H9 (cell line): ENCODE measurements at regions not wholly inside any gene's neighbourhood (a gene's known extent, or its start where the extent isn't known, plus 50 kb on each side); places are given as distances from the start of the nearest gene placed in this dataset.

ENCODE experiments used
- DNase-seq: peaks from one replicate; pipeline ENCODE4 v3.0.0-alpha.2; 2017
- H2AFZ ChIP-seq: one replicate; pipeline ENCODE4 v1.6.1; 2013; ENCODE audit warnings: mild to moderate bottlenecking, low read length, control low read depth, moderate library complexity
- H2AK5ac ChIP-seq: 2 replicates; pipeline ENCODE4 v1.6.1; 2013; ENCODE audit warnings: low read length, control low read depth, mixed read lengths; ENCODE audit not compliant: insufficient read length
- H2BK120ac ChIP-seq: one replicate; pipeline ENCODE4 v1.6.1; 2013; ENCODE audit warnings: low read depth, mild to moderate bottlenecking, low read length, control low read depth, inconsistent platforms; ENCODE audit not compliant: poor library complexity, severe bottlenecking
- H2BK12ac ChIP-seq: 2 replicates; pipeline ENCODE4 v1.6.1; 2013; ENCODE audit warnings: low read length, control low read depth, mixed read lengths, low read depth; ENCODE audit not compliant: insufficient read length
- H2BK15ac ChIP-seq: 2 replicates; pipeline ENCODE4 v1.6.1; 2013; ENCODE audit warnings: low read depth, low read length, control low read depth
- H2BK20ac ChIP-seq: one replicate; pipeline ENCODE4 v1.6.1; 2013; ENCODE audit warnings: low read depth, mild to moderate bottlenecking, low read length, control low read depth, inconsistent platforms; ENCODE audit not compliant: poor library complexity, severe bottlenecking
- H2BK5ac ChIP-seq: 2 replicates; pipeline ENCODE4 v1.6.1; 2013; ENCODE audit warnings: low read length, control low read depth, mixed read lengths; ENCODE audit not compliant: insufficient read length
- H3K14ac ChIP-seq: 2 replicates; pipeline ENCODE4 v1.6.1; 2013; ENCODE audit warnings: low read length, control low read depth; ENCODE audit not compliant: insufficient read depth
- H3K18ac ChIP-seq: 2 replicates; pipeline ENCODE4 v1.6.1; 2013; ENCODE audit warnings: low read depth, mild to moderate bottlenecking, mixed read lengths, low read length, control low read depth; ENCODE audit not compliant: insufficient read length
- H3K23ac ChIP-seq: 2 replicates; pipeline ENCODE4 v1.6.1; 2013; ENCODE audit warnings: low read length, control low read depth, mixed read lengths, low read depth; ENCODE audit not compliant: insufficient read length
- H3K23me2 ChIP-seq: 2 replicates; pipeline ENCODE4 v1.6.1; 2013; ENCODE audit warnings: low read depth, mild to moderate bottlenecking, mixed read lengths, low read length, control low read depth; ENCODE audit not compliant: insufficient read length, poor library complexity, severe bottlenecking
- H3K27ac ChIP-seq: 2 replicates; pipeline ENCODE4 v1.5.1; 2013; ENCODE audit warnings: low read length, control low read depth, mixed read lengths, low read depth; ENCODE audit not compliant: insufficient read length
- H3K27me3 ChIP-seq: 2 replicates; pipeline ENCODE4 v1.6.1; 2013; ENCODE audit warnings: low read length, control low read depth, inconsistent platforms; ENCODE audit not compliant: insufficient read depth
- H3K4ac ChIP-seq: 2 replicates; pipeline ENCODE4 v1.6.1; 2013; ENCODE audit warnings: low read depth, mild to moderate bottlenecking, control low read depth, inconsistent platforms, low read length, moderate library complexity
- H3K4me1 ChIP-seq: 2 replicates; pipeline ENCODE4 v1.6.1; 2013; ENCODE audit warnings: low read length, control low read depth, inconsistent platforms; ENCODE audit not compliant: insufficient read depth
- H3K4me2 ChIP-seq: 2 replicates; pipeline ENCODE4 v1.6.1; 2013; ENCODE audit warnings: low read length, control low read depth, mixed read lengths; ENCODE audit not compliant: insufficient read length, insufficient read depth
- H3K56ac ChIP-seq: 2 replicates; pipeline ENCODE4 v1.6.1; 2013; ENCODE audit warnings: low read depth, mild to moderate bottlenecking, mixed read lengths, low read length, control low read depth; ENCODE audit not compliant: insufficient read length
- H3K79me1 ChIP-seq: 2 replicates; pipeline ENCODE4 v1.6.1; 2013; ENCODE audit warnings: low read depth, mild to moderate bottlenecking, moderate library complexity, low read length, control low read depth, inconsistent platforms; ENCODE audit not compliant: insufficient read depth, poor library complexity, severe bottlenecking
- H3K79me2 ChIP-seq: 2 replicates; pipeline ENCODE4 v1.6.1; 2013; ENCODE audit warnings: low read length, control low read depth, inconsistent platforms; ENCODE audit not compliant: insufficient read depth
- H3K9ac ChIP-seq: 2 replicates; pipeline ENCODE4 v1.6.1; 2013; ENCODE audit warnings: low read length, control low read depth, mixed read lengths; ENCODE audit not compliant: insufficient read length; ENCODE audit errors: extremely low read depth
- H3K9me3 ChIP-seq: one replicate; pipeline ENCODE4 v1.6.1; 2013; ENCODE audit warnings: low read depth, low read length, inconsistent platforms; ENCODE audit not compliant: control insufficient read depth
- H3T11ph ChIP-seq: one replicate; pipeline ENCODE4 v1.6.1; 2013; ENCODE audit warnings: mild to moderate bottlenecking, low read length, control low read depth, inconsistent platforms
- H4K20me1 ChIP-seq: one replicate; pipeline ENCODE4 v1.6.1; 2013; ENCODE audit not compliant: control insufficient read depth, insufficient read length, insufficient read depth
- H4K5ac ChIP-seq: 2 replicates; pipeline ENCODE4 v1.6.1; 2013; ENCODE audit warnings: low read depth, mild to moderate bottlenecking, mixed read lengths, low read length, control low read depth; ENCODE audit not compliant: insufficient read length
- H4K8ac ChIP-seq: replicated peaks from 2 replicates; pipeline ENCODE4 v1.6.1; 2013; ENCODE audit warnings: low read length, control low read depth, mixed read lengths, low read depth; ENCODE audit not compliant: insufficient read length
- H4K91ac ChIP-seq: 2 replicates; pipeline ENCODE4 v1.6.1; 2013; ENCODE audit warnings: low read depth, mild to moderate bottlenecking, moderate library complexity, mixed read lengths, low read length, control low read depth; ENCODE audit not compliant: insufficient read length
- H3K27ac Mint-ChIP-seq, 3 experiments: 2 replicates in 2 of 3; 3 replicates in 1 of 3; pipeline ENCODE4 v1.8.0; 2020 to 2021; ENCODE audit warnings: mixed read lengths in 3 of 3, mild to moderate bottlenecking in 1 of 3, moderate library complexity in 1 of 3
- H3K27me3 Mint-ChIP-seq: 2 replicates; pipeline ENCODE4 v1.8.0; 2021; ENCODE audit warnings: low read depth, mild to moderate bottlenecking, moderate library complexity, mixed read lengths
- H3K36me3 Mint-ChIP-seq, 3 experiments: 2 replicates in 2 of 3; 3 replicates in 1 of 3; pipeline ENCODE4 v1.8.0; 2020 to 2021; ENCODE audit warnings: low read depth in 3 of 3, mixed read lengths in 3 of 3; ENCODE audit not compliant: insufficient read depth in 1 of 3
- H3K4me1 Mint-ChIP-seq, 2 experiments: 2 replicates each; pipeline ENCODE4 v1.8.0; 2020; ENCODE audit warnings: mixed read lengths in 2 of 2
- H3K4me3 Mint-ChIP-seq, 2 experiments: 2 replicates in 1 of 2; 3 replicates in 1 of 2; pipeline ENCODE4 v1.8.0; 2020 to 2021; ENCODE audit warnings: mild to moderate bottlenecking in 2 of 2, mixed read lengths in 2 of 2, moderate library complexity in 1 of 2
- H3K9me3 Mint-ChIP-seq, 2 experiments: 2 replicates in 1 of 2; 3 replicates in 1 of 2; pipeline ENCODE4 v1.8.0; 2020; ENCODE audit warnings: mild to moderate bottlenecking in 2 of 2, mixed read lengths in 2 of 2, moderate library complexity in 1 of 2
- CTCF ChIP-seq: fragments of 200-600 bp; sonication (generic); conservative IDR thresholded peaks from 3 replicates; pipeline ENCODE4 v1.8.0; 2021; ENCODE audit warnings: antibody characterized with exemption, mild to moderate bottlenecking
- WGBS: extraction: QIAGEN DNeasy Blood & Tissue Kit; methylation state at CpG from one replicate; pipeline ENCODE4 v1.1.7; 2013; ENCODE audit warnings: missing lambda C conversion rate, low lambda C conversion rate, mixed read lengths; ENCODE audit not compliant: insufficient read length; ENCODE audit errors: extremely low coverage; 5-methylcytosine and 5-hydroxymethylcytosine counted together

- H3K18ac ChIP-seq = no peak overlapping the region
- H3K56ac ChIP-seq = no peak overlapping the region
- H3T11ph ChIP-seq = no peak overlapping the region
- H3K27ac ChIP-seq = no peak overlapping the region
- H3K27ac Mint-ChIP-seq = no peak overlapping the region
- no peak overlapping the region for H3K14ac ChIP-seq
- no peak overlapping the region for H2BK20ac ChIP-seq
- no peaks in the 10 kb centered on the region for H3K9me3 ChIP-seq
- H3K23ac ChIP-seq = no peak overlapping the region
- H3K4me1 ChIP-seq = no peaks in the 10 kb centered on the region
- no peak overlapping the region for H4K5ac ChIP-seq
- DNase-seq = no peak
- TF ChIP-seq CTCF = no peak
- no peak overlapping the region for H3K4ac ChIP-seq
- no peak overlapping the region for H2AK5ac ChIP-seq
- H3K9me3 Mint-ChIP-seq = no peaks in the 10 kb centered on the region
- H3K36me3 Mint-ChIP-seq = no peaks in the 10 kb centered on the region
- H3K27me3 ChIP-seq = no peaks in the 10 kb centered on the region
- no peak overlapping the region for H3K4me2 ChIP-seq
- H3K9ac ChIP-seq = no peak overlapping the region
- H3K4me1 Mint-ChIP-seq = no peaks in the 10 kb centered on the region; a peak in 2 of 4 replicates
- H4K91ac ChIP-seq = no peak overlapping the region
- no peak overlapping the region for H3K4me3 Mint-ChIP-seq
- H3K79me1 ChIP-seq = no peaks in the 10 kb centered on the region
- H3K79me2 ChIP-seq = no peaks in the 10 kb centered on the region
- no peak overlapping the region for H2BK15ac ChIP-seq
- no peaks in the 10 kb centered on the region for H4K20me1 ChIP-seq
- H3K23me2 ChIP-seq = no peaks in the 10 kb centered on the region
- no peak overlapping the region for H4K8ac ChIP-seq
- no peak overlapping the region for H2BK120ac ChIP-seq
- no peaks in the 10 kb centered on the region; the same call in none of the 2 replicates for H3K27me3 Mint-ChIP-seq
- no CpG with 5 or more reads among the region's 17 CpGs for WGBS
- no peak overlapping the region for H2AFZ ChIP-seq
- no peak overlapping the region for H2BK12ac ChIP-seq
- H2BK5ac ChIP-seq = no peak overlapping the region
Measured at GRCh38 chr10:11678074-11678793, 63.9 kb upstream of the ECHDC3 start.
